GM18951 (cell line): ENCODE measurements at regions not wholly inside any gene's neighbourhood (a gene's known extent, or its start where the extent isn't known, plus 50 kb on each side); places are given as distances from the start of the nearest gene placed in this dataset.

ENCODE experiments used
- POLR2A ChIP-seq: IDR thresholded peaks from 4 replicates; pipeline ENCODE4 v1.6.1; 2011; ENCODE audit warnings: mild to moderate bottlenecking; ENCODE audit not compliant: insufficient read length, insufficient read depth; ENCODE audit errors: extremely low read depth
- in situ Hi-C: fragments of 300-500 bp; cut with MboI; formaldehyde crosslinking; loops from one replicate; pipeline ENCODE4 v1.12.0; 2022; ENCODE audit warnings: low sequenced_read_pairs, mixed read lengths, inconsistent platforms; ENCODE audit not compliant: unreplicated experiment

DNA sequence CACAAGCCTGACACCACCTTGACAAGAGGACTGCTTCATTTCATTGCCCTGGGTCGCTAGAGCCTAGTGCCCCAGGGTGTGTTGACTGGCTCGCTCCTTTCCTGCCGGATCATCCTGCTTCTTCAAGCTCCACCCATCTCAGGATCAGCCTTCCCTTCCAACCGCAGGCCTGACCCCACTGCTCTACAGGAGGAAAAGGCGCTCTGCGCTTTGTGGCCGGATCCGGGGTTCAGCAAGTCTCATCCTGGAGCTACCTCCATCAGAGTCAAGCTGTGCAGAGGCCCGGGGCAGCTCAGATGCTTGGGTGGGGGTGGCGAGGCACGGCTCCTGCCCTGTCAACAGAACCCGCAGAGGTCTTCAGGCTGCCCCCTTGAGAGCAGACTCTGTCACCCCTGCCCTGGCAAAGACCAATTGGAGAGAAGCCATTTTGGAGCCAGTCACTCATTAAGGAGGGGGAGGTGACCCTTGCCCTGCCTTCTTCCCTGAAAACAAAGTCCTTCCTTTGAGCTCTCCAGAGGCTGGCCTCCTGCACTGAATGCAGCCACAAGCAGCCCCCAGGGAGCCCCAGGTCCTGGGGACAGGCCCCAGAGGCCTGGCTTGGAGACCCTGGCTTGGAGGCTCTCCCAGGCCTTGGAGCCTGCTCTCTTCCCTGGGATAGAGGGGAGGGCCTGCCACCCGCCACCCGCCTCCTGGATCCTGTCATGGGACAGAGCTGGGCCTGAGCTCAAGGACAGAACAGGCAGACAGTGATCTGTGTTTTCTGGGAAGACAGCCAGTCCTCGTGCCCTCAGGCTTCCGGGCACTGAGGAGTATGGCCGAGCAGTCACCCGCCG, 80.3 kb downstream of the CPN2 start:
- in situ Hi-C loops = no loop called here
- no peak for TF ChIP-seq POLR2A

DNA sequence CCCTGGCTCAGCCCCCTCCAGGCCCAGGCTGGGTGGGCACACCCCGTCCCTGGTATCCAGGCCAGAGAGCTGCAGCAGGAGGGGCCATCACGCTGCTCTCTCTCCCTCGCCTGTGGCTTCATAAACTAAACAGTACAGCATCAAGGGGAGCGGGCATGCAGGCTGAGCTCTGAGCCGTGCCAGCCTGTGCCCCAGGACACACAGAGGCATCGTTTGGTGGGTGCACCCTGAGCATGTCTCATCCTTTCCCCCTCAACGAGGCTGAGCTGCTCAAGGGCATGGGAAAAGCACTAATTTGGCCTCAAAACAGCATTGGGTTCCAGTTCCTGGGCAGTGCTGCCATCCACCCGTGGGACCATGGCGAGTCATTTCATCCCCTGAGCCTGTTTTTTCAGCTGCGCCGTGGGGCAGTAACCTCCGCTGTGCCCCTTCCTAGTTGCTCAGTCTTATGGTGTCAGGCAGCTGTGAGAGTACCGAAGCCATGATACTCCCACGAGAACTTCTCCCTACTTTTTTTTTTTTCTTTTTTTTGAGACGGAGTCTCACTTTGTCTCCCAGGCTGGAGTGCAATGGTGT, 79.6 kb downstream of the CPN2 start:
- no peak for TF ChIP-seq POLR2A
- in situ Hi-C loops = no loop called here

DNA sequence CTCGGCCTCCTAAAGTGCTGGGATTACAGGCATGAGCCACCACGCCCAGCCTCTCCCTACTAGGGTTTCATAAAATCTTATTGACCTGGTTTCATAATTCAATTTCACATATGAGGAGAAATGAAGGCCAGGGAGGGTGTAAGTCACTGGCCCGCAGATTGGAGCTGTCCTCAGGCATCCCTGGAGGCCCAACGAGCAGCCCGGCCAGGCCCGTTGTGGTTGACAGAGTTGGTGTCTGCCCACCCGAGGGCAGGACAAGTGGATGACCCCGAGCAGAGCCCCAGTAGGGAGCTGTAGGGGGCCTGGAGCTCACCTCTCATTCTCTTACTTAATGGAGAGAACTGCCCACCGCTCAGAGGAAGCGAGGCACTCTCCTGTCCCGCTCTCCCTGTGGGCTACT, 78.9 kb downstream of the CPN2 start:
- TF ChIP-seq POLR2A = no peak

DNA sequence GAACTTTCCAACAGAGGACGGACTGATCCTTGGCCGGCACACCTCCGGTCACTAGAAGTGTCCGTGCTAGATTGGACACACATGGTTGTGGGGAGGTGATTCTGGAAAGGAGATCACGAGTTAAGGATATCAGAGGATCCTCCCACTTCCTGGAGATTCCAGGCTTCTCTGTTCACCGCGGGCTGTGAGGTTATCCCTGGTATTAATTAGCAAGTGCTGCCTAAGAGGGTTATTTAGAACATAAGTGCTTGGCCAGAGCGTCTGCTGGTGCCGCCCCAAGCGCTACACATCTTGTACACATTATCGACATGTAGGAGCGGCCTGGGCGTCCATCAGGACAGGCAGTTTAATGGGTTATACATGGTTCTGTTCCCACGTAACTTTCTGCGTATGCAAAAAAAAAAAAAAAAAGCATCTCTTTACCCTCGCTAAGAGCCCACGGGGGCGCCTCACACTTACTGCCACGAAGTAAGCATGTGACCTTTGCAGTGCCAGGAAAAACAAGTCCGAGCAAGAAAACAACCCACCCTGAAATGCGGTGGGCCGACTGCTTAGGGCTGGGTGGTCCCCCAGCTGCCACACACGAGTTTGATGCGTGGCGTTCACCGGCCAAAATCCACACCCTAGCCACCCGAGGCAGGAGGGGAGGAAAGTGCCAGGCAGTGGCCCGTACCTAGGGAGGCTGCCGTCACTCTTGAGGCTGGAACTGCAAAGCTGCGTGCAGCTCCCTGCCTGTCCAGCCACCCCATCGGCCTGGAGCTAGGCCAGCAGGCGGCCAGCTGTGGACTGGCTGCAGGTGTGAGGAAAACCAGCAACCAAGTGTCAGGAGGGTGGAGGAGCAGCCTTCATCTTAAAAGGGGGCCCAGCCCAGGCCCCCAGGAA, 78.0 kb downstream of the CPN2 start:
- in situ Hi-C loops = no loop called here
- TF ChIP-seq POLR2A = no peak

More for the DNA sequence above, 78.9 kb downstream of the CPN2 start:
- in situ Hi-C loops = no loop called here

DNA sequence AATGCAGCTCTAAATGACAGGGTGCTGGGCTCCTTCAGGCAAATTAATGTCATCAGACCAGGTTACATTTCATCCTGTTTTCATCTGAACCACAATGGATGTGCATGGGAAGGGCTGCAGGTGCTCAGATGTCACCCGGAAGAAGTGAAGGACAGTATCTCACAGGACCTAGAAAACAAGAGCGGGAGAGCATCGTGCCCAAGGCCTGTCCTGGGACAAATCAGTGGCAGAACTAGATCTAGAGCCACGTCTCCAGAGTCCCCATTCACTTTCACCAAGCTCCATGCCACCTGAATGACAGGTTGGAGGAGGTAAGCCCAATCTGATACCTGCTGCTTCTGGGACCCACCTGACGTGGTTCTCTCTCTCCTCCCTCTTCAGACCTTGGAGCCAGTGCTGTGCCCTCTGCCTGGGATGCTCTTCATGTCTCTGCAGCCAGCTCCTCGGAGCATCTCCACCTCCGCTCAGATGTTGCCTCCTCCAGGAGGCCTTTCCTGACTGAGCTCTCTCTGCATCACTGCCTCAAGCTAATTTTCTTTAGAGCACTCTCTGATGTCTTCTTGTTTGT, 77.3 kb downstream of the CPN2 start:
- in situ Hi-C loops = no loop called here

DNA sequence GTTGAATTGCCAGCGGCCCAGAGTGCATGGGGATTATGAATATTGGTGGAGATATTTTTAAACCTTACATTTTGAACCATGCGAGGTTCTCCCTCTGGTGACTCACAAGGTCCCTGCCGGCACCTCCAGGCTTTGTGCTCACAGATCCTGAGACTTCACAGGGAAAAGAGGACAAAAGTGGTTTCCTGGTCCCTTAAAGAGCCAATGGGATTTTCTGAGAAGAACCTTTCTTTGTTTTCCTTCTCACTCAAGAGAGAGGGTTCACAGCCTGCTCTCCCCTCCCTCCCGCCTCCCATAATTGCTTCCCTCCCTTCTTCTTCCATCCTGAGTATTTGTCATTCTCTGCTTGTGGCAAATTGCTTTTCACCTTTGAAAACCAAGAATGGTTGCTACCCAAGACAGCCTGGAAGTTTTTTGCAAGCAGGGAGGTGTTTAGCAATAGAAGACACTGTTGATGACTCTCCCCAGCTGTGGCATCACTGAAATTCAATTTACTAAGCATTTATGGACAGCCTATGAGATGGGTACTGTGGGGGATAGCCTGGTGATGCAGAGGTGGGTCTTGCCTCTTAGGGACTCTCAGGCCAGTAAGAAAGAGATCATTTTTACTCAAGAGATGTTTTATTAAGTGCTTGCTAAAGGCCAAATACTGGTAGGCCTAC, 76.6 kb downstream of the CPN2 start:
- in situ Hi-C loops = no loop called here
- TF ChIP-seq POLR2A = no peak

More for the DNA sequence above, 77.3 kb downstream of the CPN2 start:
- TF ChIP-seq POLR2A = no peak

DNA sequence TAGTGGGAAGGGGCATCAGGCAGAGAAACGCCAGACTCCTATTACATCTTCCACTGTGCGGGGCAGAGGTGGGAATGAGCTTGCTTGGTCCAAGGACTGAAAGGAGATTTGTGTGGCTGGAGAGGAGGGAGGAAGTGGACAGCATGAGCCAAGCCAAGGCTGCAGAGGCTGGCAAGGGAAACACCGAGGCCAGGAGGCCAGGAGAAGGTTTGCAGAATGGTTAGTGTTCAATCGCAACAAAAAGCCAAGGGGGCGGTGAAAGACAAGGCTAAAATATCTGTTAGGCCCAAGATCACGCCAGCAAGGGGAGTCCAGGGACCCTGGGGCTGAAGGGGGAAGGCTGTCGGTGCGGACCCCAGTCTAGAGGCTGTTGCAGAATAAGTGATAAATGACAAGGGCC, 75.8 kb downstream of the CPN2 start:
- in situ Hi-C loops = no loop called here
- TF ChIP-seq POLR2A = no peak

DNA sequence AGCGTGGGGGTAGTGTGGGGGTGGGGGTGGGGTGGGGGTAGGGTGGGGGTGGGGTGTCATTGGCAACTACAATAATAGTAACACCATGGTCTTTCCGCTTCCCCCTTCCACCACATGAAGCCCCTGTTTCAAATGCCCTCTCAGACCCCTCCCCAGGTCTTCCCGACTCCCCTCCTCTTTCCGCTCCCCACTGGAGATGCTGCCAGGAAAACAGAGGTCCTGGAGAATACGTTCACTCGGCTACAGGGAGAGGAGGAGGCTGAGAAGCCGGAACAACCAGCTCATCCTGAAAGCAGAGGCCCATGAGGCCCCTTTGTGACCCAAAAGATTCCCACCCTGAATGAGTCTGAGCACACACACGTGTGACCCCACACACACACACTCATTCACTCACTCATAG, 75.4 kb downstream of the CPN2 start:
- in situ Hi-C loops = no loop called here
- TF ChIP-seq POLR2A = no peak

DNA sequence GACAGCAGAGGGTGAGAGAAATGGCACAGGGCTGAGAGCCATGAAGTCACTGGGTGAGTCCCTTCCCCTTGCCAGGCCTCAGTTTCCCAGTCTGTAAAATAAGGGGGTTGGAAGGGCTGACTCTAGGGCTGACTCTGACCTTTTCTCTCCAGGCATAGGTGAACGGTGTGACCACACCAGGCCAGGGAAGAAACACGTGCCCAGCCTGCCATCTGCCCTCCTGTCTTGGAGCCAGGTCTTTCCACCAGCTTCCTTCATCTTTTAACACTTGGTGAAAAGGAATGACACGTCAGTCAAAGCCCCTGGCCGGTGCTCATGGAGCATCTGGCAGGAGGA, 74.4 kb downstream of the CPN2 start:
- in situ Hi-C loops = no loop called here
- TF ChIP-seq POLR2A = no peak

DNA sequence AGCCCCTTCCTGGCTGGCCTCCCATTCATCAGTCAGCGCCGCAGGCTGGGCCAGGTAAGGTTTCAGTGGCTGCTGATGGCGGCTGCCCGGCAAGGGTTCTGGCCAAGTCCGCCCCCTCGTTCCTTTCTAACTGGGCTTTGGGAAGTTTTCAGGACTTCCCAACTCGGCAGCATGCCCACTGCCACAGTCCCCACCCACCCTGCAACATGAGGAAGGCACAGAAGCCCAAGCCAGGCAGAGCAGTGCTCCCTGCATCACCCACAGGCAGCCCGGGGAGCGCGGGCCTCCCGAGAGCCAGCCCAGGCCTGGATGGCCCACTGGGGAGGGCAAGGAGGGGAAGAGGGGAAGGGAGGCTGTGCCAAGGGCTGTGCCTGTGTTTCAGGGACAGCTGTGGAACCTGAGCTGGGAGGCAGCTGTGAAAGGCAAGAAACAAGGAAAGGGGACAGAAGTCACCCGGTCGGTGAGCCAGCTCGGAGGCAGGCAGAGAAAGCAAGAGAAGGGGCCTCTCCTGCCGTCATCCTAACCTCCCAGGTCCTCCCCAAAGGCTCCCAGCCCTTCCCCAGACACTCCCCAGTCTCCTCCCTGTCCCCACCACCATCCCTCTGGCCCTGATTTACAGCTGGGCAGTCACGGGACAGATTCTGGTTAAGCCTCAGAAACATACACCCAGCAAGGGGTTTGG, 73.9 kb downstream of the CPN2 start:
- TF ChIP-seq POLR2A = no peak

DNA sequence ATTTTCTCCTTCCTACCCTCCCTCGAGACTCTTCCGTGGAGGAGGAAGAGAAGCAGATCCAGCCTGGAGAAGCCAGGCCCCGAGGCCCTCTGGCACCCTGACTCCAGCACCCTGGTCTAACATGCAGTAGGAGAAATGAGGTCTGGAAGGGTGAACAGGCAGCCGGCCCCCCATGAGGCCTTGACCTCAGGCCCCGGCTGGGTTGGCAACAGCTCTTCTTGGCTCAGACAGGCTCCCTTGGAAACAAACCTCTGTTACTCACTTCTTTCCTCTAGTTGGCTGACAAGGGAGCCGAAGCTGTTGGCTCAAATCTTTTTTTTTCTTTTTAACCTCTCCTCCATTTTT, 73.4 kb downstream of the CPN2 start:
- no peak for TF ChIP-seq POLR2A
- in situ Hi-C loops = no loop called here

More for the DNA sequence above, 73.9 kb downstream of the CPN2 start:
- in situ Hi-C loops = no loop called here

DNA sequence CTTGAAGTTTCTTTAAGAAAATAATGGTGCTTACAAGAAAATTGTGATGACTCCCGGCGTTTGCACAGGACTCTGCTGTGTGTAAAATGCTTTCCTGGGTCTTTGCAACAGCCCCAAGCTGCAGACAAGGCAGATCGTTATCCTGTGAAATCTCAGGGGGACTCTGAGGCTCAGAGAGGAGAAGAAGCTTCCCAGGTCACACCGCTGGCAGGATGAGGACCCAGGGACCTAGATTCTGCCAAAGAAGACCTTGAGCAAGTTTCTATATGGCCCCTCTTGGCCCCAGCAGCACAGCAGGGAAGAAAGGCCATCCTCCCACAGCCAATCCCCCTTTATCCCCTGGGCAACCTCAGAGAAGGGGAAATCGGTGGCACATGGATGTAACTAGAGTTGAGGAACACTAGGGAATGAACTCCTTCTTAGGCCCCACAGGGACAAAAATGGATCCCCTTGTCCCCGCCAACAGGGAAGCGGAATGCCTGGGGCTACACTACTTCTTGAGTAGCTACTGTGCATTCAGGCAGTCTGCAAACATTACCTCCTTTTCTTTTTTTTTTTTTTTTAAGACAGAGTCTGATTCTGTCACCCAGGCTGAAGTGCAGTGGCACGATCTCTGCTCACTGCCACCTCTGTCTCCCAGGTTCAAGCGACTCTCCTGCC, 72.8 kb downstream of the CPN2 start:
- in situ Hi-C loops = no loop called here
- TF ChIP-seq POLR2A = no peak
